ENCODE measurements at regions not wholly inside any gene's neighbourhood (a gene's known extent, or its start where the extent isn't known, plus 50 kb on each side); places are given as distances from the start of the nearest gene placed in this dataset.

- TF ChIP-seq CTCF (conservative IDR thresholded peaks at IDR 0.05; ENCODE audit: low read depth, low read length) (no peak), EZH2phosphoT487 (IDR thresholded peaks at IDR 0.05; ENCODE audit: borderline replicate concordance, low read length) (no peak)
These were observed 284.8 kb downstream of the TEX13C start for GRCh38 chrX:125604448-125604847.
